ENCODE measurements at regions not wholly inside any gene's neighbourhood (a gene's known extent, or its start where the extent isn't known, plus 50 kb on each side); places are given as distances from the start of the nearest gene placed in this dataset.

DNA sequence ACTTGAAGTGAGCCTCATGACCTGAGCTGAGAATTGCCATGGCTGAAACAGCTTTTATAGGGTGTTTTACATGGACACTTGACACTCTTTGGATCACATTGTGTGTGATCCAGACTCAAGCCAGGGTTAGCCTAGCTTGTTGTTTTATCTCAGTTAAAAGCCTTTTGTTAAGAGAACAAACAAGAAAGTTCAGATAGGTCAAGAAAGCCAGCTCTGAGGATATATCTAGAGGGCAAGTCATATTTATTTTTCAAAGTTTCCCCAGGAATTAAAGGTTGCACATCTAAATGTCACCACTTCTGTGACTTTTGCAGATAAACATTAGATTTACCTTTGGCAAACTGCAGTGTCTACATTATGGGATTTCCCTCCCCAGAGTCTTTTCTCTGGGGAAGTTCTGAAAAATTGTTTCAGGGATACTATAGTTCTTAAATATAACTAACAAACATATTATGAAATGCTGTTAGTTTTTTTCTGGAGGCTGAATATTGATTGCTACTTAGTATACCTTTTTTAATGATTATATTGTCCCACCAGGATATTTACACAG is 134.5 kb downstream of the C9orf152 start:
- H3K36me3 Mint-ChIP-seq (ENCODE audit: low read depth): peaks cover 37% of the 10 kb centered on the region
- no peaks in the 10 kb centered on the region for H3K27me3 Mint-ChIP-seq
- DNase-seq: no peak
- H3K4me1 Mint-ChIP-seq: peaks cover 28% of the 10 kb centered on the region
- intact Hi-C loops (cut with micrococcal nuclease): no loop called here
- H3K4me3 Mint-ChIP-seq: no peak overlapping the region
- H3K27ac Mint-ChIP-seq: no peak overlapping the region
- H3K9me3 Mint-ChIP-seq: no peaks in the 10 kb centered on the region

DNA sequence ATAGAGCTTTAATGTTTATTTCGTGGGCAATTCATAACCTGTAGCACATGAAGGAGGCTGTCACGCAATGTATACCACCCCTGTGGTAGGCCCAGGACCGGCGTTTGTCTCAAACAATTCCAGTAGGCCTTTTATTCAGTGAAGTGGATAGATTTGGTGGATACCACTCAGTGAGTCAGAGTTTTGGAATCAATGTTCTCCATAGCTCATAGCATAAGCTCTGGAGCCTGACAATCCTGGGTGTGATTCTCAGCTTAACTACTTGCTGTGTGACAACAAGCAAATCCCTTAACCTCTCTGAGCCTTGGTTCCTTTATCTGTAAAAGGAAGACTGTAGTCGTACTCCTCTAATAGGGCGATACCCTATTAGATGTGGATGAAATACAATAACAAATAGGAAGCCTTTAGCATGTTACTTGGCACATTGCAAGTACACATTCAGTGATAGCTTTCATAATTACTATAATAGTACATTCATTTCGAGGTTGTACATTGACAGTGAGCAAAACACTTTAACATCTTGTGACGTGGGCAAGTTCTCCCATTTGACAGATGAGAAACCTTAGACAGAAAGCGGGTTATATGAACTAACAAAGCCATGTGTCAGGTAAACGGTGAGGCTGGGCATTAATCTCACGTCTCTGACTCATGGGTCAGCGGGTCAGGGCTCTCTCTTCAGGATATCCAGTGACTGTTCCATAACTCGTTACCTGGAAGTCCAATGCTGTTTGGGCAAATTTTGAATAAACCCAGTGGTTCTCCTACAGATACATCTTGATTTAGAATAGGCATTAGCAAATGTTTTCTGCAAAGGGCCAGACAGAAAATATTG is 130.8 kb downstream of the C9orf152 start:
- peaks cover 24% of the 10 kb centered on the region for H3K36me3 Mint-ChIP-seq (ENCODE audit: low read depth)
- peaks cover 37% of the 10 kb centered on the region for H3K4me1 Mint-ChIP-seq
- DNase-seq: no peak
- H3K9me3 Mint-ChIP-seq: no peaks in the 10 kb centered on the region
- intact Hi-C loops (cut with micrococcal nuclease): no loop called here
- no peaks in the 10 kb centered on the region for H3K27me3 Mint-ChIP-seq
- no peak overlapping the region for H3K4me3 Mint-ChIP-seq
- H3K27ac Mint-ChIP-seq: peak overlapping the region; percentile 25

DNA sequence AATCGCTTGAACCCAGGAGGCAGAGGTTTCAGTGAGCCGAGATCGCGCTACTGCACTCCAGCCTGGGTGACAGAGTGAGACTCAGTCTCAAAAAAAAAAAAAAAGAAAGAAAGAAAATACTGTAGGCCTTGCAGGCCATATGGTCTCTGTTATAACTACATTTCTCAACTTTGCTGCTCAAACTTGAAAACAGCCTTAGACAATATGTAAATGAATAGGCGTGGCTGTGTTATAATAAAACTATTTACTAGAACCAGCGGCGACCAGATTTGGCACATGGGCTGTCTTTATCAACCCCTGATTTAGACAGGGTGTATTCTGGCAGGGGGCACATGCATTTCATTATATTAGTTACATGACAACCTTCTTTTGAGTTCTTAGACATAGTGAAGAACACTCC is 130.0 kb downstream of the C9orf152 start:
- Mint-ChIP-seq H3K4me3 (no peak overlapping the region), H3K27ac (no peak overlapping the region), H3K36me3 (ENCODE audit: low read depth) (peaks cover 19% of the 10 kb centered on the region), H3K9me3 (no peaks in the 10 kb centered on the region), H3K27me3 (no peaks in the 10 kb centered on the region), H3K4me1 (peaks cover 39% of the 10 kb centered on the region)
- intact Hi-C loops (cut with micrococcal nuclease): no loop called here
- DNase-seq: no peak

DNA sequence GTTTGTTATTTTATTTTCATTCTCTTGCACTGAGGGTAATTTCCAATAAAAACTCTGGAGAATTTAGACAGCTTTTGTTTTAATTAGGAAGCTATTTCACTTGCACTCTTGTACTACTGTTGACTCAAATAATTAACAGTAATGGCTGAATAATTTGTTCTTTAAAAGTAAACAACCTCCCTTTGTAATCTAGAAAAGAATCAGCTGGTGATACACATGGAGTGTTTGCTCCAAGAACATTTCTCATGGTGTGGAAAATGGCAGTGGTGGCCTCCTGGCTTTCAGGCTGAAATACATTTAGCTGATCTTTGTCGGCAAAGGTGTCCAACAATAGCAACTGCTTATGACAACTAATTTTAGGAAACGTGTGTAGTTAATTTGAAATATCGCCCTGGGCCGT is 129.4 kb downstream of the C9orf152 start:
- intact Hi-C loops (cut with micrococcal nuclease): no loop called here
- peaks cover 38% of the 10 kb centered on the region for H3K4me1 Mint-ChIP-seq
- H3K36me3 Mint-ChIP-seq (ENCODE audit: low read depth): peaks cover 24% of the 10 kb centered on the region
- H3K9me3 Mint-ChIP-seq: peaks cover 3% of the 10 kb centered on the region
- H3K27me3 Mint-ChIP-seq: no peaks in the 10 kb centered on the region
- no peak overlapping the region for H3K4me3 Mint-ChIP-seq
- DNase-seq: no peak
- H3K27ac Mint-ChIP-seq: no peak overlapping the region

GRCh38 chr9:110081395-110081794 is 126.6 kb downstream of the C9orf152 start:
- Mint-ChIP-seq H3K9me3 (peaks cover 4% of the 10 kb centered on the region), H3K27ac (peak overlapping the region; percentile 68), H3K4me3 (peak overlapping the region; percentile 57), H3K4me1 (peaks cover 40% of the 10 kb centered on the region), H3K27me3 (no peaks in the 10 kb centered on the region), H3K36me3 (ENCODE audit: low read depth) (peaks cover 23% of the 10 kb centered on the region)
- no peak for DNase-seq
- intact Hi-C loops (cut with micrococcal nuclease): no loop called here

- Mint-ChIP-seq H3K27ac (no peak overlapping the region), H3K4me1 (peaks cover 51% of the 10 kb centered on the region), H3K36me3 (ENCODE audit: low read depth) (peaks cover 21% of the 10 kb centered on the region)
Observed at GRCh38 chr9:110083866-110084265, 124.1 kb downstream of the C9orf152 start.

GRCh38 chr9:110086537-110086936 is 121.4 kb downstream of the C9orf152 start:
- peaks cover 20% of the 10 kb centered on the region for H3K36me3 Mint-ChIP-seq (ENCODE audit: low read depth)
- intact Hi-C loops (cut with micrococcal nuclease): no loop called here
- peaks cover 4% of the 10 kb centered on the region for H3K9me3 Mint-ChIP-seq
- peaks cover 45% of the 10 kb centered on the region for H3K4me1 Mint-ChIP-seq
- H3K27ac Mint-ChIP-seq: no peak overlapping the region
- no peaks in the 10 kb centered on the region for H3K27me3 Mint-ChIP-seq
- no peak for DNase-seq
- H3K4me3 Mint-ChIP-seq: no peak overlapping the region

More at GRCh38 chr9:110083866-110084265, 124.1 kb downstream of the C9orf152 start:
- no peak for DNase-seq
- intact Hi-C loops (cut with micrococcal nuclease): no loop called here
- H3K27me3 Mint-ChIP-seq: no peaks in the 10 kb centered on the region
- H3K4me3 Mint-ChIP-seq: no peak overlapping the region
- H3K9me3 Mint-ChIP-seq: peaks cover 4% of the 10 kb centered on the region

DNA sequence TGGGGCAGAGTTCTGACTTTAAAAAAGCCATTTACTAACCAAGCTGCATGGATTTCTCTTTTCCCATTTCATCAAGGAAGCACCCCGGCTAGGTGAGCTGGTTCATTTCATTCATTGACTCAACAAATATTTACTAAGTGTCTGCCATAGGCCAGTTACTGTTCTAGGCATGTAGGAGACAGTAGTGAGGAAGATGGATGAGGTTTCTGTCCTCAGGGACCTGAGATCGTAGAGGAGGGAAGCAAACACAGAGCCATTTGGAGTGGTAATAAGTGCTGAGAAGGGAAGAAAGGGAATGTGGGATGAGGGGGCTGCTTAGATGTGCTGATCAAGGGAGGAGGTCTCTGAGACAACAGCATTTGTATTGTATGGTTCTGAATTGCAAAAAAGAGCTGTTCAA is 120.4 kb downstream of the C9orf152 start:
- no peaks in the 10 kb centered on the region for H3K27me3 Mint-ChIP-seq

GRCh38 chr9:110088099-110088498 is 119.9 kb downstream of the C9orf152 start:
- peaks cover 17% of the 10 kb centered on the region for H3K36me3 Mint-ChIP-seq (ENCODE audit: low read depth)
- DNase-seq: peak; percentile 61
- H3K4me3 Mint-ChIP-seq: no peak overlapping the region
- intact Hi-C loops (cut with micrococcal nuclease): no loop called here
- H3K27me3 Mint-ChIP-seq: no peaks in the 10 kb centered on the region
- peaks cover 37% of the 10 kb centered on the region for H3K4me1 Mint-ChIP-seq
- no peak overlapping the region for H3K27ac Mint-ChIP-seq
- H3K9me3 Mint-ChIP-seq: peaks cover 4% of the 10 kb centered on the region

More for the DNA sequence above, 120.4 kb downstream of the C9orf152 start:
- peaks cover 35% of the 10 kb centered on the region for H3K4me1 Mint-ChIP-seq
- DNase-seq: no peak
- H3K36me3 Mint-ChIP-seq (ENCODE audit: low read depth): peaks cover 18% of the 10 kb centered on the region
- H3K9me3 Mint-ChIP-seq: peaks cover 4% of the 10 kb centered on the region
- H3K4me3 Mint-ChIP-seq: no peak overlapping the region
- intact Hi-C loops (cut with micrococcal nuclease): no loop called here
- H3K27ac Mint-ChIP-seq: peak overlapping the region; percentile 3

- Mint-ChIP-seq H3K4me1 (peaks cover 34% of the 10 kb centered on the region), H3K4me3 (no peak overlapping the region), H3K27me3 (no peaks in the 10 kb centered on the region), H3K36me3 (ENCODE audit: low read depth) (peaks cover 13% of the 10 kb centered on the region), H3K27ac (no peak overlapping the region), H3K9me3 (no peaks in the 10 kb centered on the region)
- intact Hi-C loops (cut with micrococcal nuclease): no loop called here
- DNase-seq: no peak
Observed at GRCh38 chr9:110089681-110090370, 118.1 kb downstream of the C9orf152 start.

DNA sequence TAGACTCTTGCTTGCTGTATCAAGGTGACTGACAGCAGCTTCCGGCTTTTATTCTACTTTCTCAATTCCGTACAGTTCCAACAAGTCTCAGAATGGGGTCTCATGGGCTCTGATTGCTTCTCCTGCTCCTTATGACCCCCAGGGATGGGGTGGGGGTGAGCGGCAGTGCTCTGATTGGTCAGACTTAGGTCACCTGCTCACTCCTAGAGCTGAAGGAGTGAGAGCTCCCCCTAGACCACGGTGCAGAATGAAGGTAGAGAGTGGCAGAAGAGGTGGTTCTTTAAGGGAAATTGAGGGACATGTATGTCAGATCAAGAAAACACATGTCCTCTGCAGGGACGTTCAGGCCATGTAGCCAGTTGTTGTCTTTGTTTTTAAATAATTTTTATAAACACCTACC is 115.2 kb downstream of the C9orf152 start:
- H3K27ac Mint-ChIP-seq: no peak overlapping the region

GRCh38 chr9:110093417-110093816 is 114.5 kb downstream of the C9orf152 start:
- peak overlapping the region; percentile 34 for H3K27ac Mint-ChIP-seq
- H3K27me3 Mint-ChIP-seq: no peaks in the 10 kb centered on the region
- intact Hi-C loops (cut with micrococcal nuclease): no loop called here
- H3K9me3 Mint-ChIP-seq: no peaks in the 10 kb centered on the region
- no peak overlapping the region for H3K4me3 Mint-ChIP-seq
- peaks cover 10% of the 10 kb centered on the region for H3K36me3 Mint-ChIP-seq (ENCODE audit: low read depth)
- no peak for DNase-seq
- peaks cover 21% of the 10 kb centered on the region for H3K4me1 Mint-ChIP-seq

More for the DNA sequence above, 115.2 kb downstream of the C9orf152 start:
- Mint-ChIP-seq H3K4me3 (no peak overlapping the region), H3K9me3 (no peaks in the 10 kb centered on the region), H3K27me3 (no peaks in the 10 kb centered on the region), H3K36me3 (ENCODE audit: low read depth) (peaks cover 7% of the 10 kb centered on the region), H3K4me1 (peaks cover 23% of the 10 kb centered on the region)
- no peak for DNase-seq
- intact Hi-C loops (cut with micrococcal nuclease): no loop called here

DNA sequence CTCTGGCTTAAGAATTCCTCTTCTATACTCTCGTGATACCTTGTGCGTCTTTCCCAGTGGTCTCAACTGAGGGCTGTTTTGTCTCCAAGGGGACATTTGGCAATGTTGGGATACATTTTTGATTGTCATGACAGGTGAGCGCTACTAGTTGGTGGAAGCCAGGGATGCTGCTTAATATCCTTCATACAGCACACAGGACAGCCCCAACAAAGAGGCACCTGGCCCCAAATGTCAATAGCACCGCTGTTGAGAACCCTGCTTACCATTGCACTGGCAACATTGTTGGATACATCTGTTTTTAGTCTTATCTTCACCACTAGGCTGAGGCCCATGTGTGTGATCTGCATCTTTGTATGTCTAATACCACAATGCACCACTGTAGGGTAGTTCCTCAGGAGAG is 114.1 kb downstream of the C9orf152 start:
- no peaks in the 10 kb centered on the region for H3K27me3 Mint-ChIP-seq
- peaks cover 12% of the 10 kb centered on the region for H3K36me3 Mint-ChIP-seq (ENCODE audit: low read depth)
- intact Hi-C loops (cut with micrococcal nuclease): no loop called here
- H3K9me3 Mint-ChIP-seq: no peaks in the 10 kb centered on the region
- no peak overlapping the region for H3K27ac Mint-ChIP-seq
- peaks cover 25% of the 10 kb centered on the region for H3K4me1 Mint-ChIP-seq
- DNase-seq: no peak
- no peak overlapping the region for H3K4me3 Mint-ChIP-seq

- Mint-ChIP-seq H3K36me3 (ENCODE audit: low read depth) (peaks cover 11% of the 10 kb centered on the region), H3K4me1 (peaks cover 23% of the 10 kb centered on the region), H3K4me3 (no peak overlapping the region), H3K27me3 (no peaks in the 10 kb centered on the region), H3K27ac (no peak overlapping the region), H3K9me3 (no peaks in the 10 kb centered on the region)
- intact Hi-C loops (cut with micrococcal nuclease): no loop called here
- no peak for DNase-seq
Observed at GRCh38 chr9:110095161-110095595, 112.8 kb downstream of the C9orf152 start.

Data from activated CD4-positive, alpha-beta T cell treated with anti-CD3 and anti-CD28 coated beads, Interleukin-2, amount 10 ng/mL, durations not matched to agents 24 days and 14 days (primary cell).